ENCODE measurements at regions not wholly inside any gene's neighbourhood (a gene's known extent, or its start where the extent isn't known, plus 50 kb on each side); places are given as distances from the start of the nearest gene placed in this dataset.
"Not testable (repeated sequence)": the region's sequence is repeated elsewhere in the genome, so short reads cannot be mapped to it uniquely, and the experiment has no call there.

- no peak for DNase-seq
Observed at GRCh38 chr14:22384167-22384549, 204.9 kb downstream of the DAD1 start.

DNA sequence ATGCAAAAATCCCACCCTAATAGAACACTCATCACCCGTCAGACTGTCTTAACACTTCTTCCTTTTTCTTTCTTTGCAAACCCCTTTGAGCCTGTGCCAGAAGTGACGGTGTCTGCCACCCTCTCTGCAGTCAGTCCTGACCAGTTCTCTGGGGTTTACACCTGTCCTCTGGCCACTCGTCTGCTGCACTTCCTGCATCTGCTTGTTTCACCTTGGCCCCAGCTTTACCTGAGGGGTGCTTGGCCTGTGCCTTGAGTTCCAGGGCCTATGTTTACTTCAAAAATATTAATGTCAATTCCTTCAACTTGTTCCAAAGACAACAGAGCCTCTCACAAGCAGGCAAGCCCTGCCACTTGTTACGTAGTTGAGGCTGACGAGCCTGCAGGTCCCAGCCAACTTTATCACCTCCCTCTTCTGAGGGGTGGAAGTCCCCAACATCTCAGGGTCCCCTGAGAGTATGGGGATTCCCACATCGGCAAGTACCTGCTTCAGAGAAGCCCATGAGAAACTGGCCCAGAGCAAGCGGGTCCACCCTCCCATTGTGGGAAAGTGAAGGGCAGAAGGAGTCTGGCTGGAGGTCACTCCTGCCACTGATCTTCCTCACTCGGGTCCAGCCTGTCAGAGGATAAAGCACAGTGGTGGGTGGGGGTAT lies 205.4 kb downstream of the DAD1 start:
- no peak for DNase-seq

DNA sequence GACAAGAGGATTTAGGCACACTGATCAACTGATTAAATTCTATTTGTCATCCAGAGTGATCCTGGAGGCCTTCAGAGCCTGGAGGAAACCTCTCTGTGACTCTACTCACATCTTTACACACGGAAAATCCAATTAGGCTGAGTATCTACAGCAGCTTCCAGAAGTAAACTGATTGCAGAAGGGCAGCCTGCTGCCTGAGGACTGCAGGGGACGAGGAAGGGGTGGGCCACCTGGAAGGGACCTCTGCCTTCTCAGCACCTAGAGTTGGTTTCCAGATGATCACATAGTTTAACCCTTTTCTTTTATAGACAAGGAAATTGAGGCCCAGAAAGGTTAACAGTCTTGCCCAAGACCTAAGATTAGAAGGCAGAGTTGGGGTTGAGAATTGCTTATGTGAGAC lies 206.1 kb downstream of the DAD1 start:
- no peak for DNase-seq

DNA sequence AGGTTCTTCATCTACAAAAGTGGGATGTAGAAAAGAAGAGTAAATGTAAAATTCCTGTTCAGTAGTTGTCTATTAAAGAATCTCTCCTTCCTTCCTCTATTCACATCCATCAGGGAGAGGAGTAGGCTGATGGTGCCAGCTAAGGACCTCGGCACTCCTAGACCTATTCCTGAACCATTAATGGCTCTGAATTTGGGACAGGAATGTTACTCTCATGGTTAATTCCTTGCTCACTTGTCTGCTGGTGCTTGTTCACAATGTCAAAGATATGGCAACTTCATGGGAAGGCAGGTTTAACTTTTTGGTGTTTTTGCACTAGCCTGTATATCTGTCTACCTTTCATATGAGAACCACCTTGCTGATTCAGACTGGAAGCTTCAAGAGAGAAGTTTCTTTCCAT lies 206.6 kb downstream of the DAD1 start:
- no peak for DNase-seq

DNA sequence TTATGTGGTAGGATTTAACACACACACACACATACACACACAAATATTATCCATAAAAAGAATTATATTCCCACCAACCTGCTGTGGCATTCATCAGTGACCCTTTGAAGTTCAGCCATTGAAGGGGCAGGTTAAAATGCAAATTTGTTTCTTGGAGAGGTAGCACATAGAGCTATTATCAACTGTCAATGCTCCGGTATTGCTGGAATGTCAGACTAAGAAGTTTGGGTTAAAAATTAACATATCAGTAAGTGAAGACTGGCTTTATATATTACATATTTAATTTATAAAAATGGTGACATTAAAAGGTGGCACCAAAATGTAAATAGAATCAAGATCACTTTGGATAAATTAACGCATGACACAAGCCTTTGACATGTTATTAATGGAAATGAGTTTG lies 207.3 kb downstream of the DAD1 start:
- no peak for DNase-seq

DNA sequence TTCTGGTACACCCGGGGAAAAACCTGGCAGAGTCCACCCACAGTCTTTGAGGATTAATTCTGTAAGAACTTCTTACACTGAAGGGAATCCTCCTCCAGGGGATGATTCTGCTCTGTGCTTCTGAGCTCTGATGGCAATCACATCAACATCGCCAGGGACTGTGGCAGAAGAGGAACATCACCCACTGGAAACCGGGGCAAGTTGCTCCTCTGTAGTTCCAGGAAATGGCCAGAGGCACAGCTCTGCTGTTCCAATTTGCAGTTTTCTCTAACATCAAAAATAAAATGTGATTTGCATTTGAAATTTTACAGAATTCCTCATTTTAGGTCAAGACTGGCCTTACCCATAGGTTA lies 207.6 kb downstream of the DAD1 start:
- no peak for DNase-seq

- DNase-seq, result no peak
Observed at GRCh38 chr14:22380571-22381407, 208.2 kb downstream of the DAD1 start.

DNA sequence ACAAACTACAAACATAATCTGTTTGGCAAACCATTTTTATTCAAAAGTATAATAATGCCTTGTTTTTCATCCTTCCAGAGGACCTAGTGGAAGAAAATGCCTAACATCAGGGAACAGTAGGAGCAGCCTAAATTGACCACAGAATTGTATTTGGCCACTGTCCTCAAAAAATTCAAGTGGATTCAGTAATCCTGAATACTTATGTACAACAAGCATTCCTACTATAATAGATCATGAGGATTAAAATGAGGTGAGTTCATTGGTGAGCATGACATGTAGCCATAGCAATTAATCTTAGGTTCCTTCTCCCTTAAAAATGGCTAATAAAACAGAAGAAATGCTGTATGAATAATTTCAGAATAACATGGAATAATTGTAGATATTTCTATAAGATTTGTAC lies 209.3 kb downstream of the DAD1 start:
- no peak for DNase-seq

DNA sequence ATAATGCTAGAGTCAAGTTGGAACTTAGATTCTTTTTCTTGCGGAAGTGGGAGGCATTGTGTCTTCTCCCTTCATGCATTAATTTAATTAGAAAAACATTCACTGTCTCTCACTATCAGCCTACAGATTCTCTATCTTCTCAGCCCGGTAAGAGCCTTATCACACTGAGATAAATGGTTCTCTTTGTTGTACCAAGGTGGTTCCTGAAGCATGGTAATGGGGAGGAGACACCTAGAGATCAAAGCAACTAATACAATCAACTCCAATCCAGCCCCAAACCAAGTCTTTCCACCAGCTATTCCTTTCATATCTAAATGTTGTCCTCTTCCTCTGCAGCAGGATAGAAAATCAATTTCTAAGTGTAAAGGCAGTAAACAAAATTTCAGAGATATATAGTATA lies 210.8 kb downstream of the DAD1 start:
- no peak for DNase-seq

GRCh38 chr14:22375321-22375930 lies 213.6 kb downstream of the DAD1 start:
- DNase-seq, result peak; percentile 70

DNA sequence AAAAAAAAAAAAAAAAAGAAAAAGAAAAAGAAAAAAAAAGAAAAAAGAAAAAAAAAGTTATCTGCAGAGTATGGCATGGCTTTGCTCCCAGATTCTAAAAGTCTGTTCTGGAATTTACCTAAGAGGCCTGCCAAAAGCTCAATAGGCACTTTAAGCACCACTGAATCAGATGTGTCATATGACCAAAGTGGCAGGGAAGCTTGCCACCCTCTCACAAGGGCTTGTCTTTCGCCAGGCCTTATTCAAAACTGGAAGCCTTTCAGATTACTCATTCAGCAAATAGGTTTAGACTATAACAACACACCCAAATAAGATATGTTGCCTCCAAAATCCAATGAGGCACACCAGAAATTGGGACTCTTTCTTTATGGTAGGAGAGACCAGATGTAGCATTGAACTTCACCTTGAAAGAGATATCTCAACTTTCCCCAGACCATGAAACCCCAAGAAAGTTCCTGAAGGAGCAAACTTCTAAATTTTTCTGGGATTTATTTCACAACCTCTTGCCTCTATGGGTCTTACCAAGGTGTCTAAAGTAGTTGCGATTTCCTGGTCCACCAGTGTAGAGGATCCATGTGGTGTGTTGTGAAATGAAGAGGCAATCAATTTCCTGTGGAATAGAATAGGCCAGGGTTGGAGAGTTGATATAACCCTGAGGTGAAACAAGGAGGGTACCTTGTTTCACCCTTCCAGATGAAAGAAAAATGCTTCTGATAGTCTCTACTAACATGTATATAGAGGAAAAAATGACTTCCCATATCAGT lies 218.8 kb downstream of the DAD1 start:
- DNase-seq, result no peak

DNA sequence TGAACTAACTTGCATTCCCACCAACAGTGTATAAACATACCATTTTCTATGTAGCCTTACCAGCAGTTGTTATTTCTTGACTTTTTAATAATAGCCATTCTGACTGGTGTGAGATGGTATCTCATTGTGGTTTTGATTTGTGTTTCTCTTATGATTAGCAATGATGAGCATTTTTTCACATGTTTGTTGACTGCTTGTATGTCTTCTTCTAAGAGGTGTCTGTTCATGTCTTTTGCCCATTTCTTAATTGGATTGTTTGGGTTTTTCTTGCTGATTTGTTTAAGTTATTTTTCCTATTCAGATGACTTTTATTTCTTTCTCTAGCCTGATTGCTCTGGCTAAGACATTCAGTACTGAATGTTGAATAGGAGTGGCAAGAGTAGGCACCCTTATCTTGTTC lies 230.3 kb downstream of the DAD1 start:
- no peak for DNase-seq

- not testable (repeated sequence) for DNase-seq
Observed at GRCh38 chr14:22349281-22349680, 239.7 kb downstream of the DAD1 start.

DNA sequence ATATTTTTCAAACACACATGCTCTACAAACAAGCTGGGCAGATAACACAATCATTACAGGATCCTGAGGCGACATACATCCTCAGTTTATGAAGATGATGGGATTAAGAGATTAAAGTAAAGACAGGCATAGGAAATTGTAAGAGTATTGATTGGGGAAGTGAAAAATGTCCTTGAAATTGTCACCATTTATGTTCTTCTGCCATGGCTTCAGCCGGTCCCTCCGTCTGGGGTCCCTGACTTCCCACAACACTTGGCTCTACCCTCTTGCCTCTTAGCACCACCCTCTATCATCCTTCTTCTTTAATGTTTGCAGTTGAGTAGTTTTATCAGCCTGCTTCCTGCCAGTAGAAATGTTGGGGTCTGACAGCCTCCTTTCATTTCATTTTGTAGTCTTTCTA lies 244.4 kb downstream of the DAD1 start:
- no peak for DNase-seq

GRCh38 chr14:22344209-22344608 lies 244.8 kb downstream of the DAD1 start:
- DNase-seq, result not testable (repeated sequence)

DNA sequence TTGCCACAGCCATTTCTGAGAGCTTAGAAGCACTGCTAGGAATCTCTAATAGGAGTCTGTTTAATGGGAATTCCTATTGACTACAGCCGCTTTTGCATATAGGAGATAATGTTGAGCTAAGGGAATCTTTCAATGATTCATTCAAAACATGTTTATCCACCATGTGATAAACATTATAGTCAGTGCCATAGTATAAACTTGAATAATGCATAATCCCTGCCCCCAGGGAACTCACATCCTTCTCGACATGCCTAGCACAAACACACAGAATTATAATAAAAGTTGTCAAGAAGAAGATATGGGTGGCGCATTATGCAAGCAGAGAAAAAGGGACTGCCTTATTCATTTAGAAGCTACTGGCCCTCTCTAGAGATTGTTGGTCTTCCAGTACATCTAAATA lies 248.0 kb downstream of the DAD1 start:
- DNase-seq, result no peak

DNA sequence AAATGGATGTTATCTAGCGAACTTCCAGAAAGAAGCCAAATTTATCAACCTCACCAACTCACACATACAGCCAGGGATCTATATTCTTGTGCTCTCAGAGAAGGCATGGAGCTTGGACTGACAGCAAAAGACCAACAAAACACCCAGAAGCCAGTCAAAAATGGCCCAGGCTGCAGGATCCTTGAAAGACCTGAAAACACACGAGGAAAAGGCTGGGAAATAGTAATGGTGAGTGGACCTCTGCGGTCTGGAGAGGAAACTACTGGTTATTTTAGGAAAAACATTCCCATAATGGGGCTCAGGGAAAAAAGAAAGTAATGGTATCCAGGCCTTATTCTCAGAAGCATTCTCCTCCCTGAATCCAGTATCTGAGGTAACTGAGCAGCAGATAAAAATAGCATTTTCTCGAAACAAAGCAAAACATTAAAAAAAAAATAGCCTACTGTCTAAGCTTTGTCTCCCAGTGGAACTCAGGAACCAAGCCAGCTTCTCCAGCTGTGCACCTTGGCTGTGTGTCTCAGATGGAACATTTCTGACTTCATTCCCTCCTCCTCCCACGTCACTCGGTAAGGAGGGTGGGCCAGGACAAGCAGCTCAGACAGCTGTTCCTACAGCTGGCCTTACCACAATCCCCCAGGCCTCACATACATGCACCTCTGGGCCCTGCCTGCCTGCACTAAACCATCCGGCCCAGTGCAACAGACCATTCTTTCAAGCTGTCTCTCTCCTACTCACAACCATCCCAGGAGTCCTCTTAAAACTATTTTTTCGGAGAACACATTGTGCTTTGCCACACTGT lies 249.9 kb downstream of the DAD1 start:
- DNase-seq, result no peak

DNA sequence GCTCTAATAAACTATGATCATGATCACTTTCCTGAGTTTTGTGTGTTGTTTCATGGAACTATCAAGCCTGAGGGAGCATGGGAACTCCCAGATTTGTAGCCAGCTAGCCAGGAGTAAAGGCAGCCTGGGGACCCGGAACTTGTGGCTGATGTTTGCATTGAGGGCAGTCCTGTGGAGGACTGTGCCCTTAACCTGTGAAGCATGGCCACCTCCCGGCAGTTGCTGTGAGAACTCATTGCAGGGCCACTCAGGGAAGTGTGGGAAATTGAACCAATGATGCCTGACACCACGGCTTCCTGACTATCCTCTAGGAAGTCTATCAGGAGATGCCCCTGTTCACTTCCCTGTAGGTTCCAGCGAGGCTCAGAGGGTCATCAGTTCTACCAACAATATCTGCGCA lies 250.6 kb downstream of the DAD1 start:
- no peak for DNase-seq

DNA sequence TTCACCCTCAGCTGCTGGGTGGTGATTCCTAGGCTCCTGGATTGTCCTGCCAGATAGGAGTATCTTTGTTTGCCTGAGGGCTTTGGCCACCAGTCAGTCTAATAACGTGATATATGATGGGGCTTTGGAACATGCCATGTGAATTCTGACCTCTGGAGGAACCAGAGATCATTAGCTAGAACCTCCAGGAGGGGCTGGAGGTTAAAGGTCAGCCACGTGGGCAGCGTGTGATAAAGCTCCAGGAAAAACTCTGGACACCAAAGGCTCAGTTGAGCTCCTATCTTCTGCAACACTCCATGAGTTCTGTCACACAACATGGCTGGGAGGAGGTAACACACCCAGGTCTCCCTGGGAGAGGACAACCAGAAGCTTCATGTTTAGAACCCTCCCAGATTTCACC lies 251.1 kb downstream of the DAD1 start:
- DNase-seq, result no peak

DNA sequence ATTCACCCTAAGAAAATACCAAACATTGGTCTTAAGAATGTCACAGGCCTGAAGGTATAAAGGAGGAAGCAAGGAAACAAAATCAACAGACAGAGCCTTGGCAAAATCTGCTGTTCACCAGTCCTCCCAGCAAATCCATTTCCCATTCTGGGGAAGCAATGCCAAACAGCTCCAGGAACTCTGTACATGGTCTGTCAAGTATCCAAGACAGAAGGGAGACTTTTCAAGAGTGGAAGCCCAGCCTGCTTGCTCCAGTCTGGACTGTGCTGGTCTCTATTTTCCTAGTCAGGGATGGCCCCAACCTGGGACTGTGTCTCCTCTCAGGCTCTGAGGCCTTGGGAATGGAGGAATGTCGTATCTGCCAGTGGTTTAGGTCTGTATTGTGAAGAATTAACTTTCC lies 251.5 kb downstream of the DAD1 start:
- DNase-seq, result no peak

GRCh38 chr14:22336031-22336430 lies 253.0 kb downstream of the DAD1 start:
- DNase-seq, result no peak

GRCh38 chr14:22334627-22335026 lies 254.4 kb downstream of the DAD1 start:
- no peak for DNase-seq

GRCh38 chr14:22334275-22334577 lies 254.8 kb downstream of the DAD1 start:
- no peak for DNase-seq

Data from hematopoietic multipotent progenitor cell treated with erythropoietin and hydrocortisone succinate and interleukin-3 and kit ligand, for 8 days (in vitro differentiated cells).